ENCODE measurements at regions not wholly inside any gene's neighbourhood (a gene's known extent, or its start where the extent isn't known, plus 50 kb on each side); places are given as distances from the start of the nearest gene placed in this dataset.

DNA sequence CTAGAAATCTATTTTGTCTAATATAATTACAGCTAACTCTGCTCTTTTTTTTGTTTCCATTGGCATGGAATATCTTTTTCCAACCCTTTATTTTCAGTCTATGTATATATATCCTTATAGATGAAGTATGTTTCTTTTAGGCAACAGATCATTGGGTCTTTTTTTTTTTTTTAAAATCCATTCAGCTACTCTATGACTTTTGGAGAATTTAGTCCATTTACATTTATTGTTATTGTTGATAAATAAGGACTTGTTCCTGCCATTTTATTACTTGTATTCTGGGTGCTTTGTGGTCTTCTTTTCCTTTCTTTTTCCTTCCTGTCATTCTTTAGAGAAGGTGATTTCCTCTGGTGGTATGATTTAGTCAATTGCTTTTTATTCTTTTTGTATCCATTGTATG is 296.8 kb downstream of the SMARCA2 start:
- in situ Hi-C loops (cut with HindIII; ENCODE audit: extremely low pct_ligation_motif_present, low pct_unique_long_range_greater_than_20kb) (no loop called here), intact Hi-C loops (cut with micrococcal nuclease; ENCODE audit: unreplicated experiment) (no loop called here)
- no peak overlapping the region for H3K27ac ChIP-seq (ENCODE audit: extremely low read length, insufficient read depth, low read length)
- H3K79me2 ChIP-seq (ENCODE audit: insufficient read depth, low read length) = no peaks in the 10 kb centered on the region
- CTCF ChIA-PET (ENCODE audit: low intra/inter-chr PET ratio, low total read pairs) = no interaction called here
- POLR2A ChIA-PET = no interaction called here
- no peak overlapping the region for H3K9ac ChIP-seq (ENCODE audit: insufficient read depth, low read depth, low read length)
- no peak overlapping the region for H3K4me2 ChIP-seq (ENCODE audit: low read depth, low read length)
- no peak overlapping the region for H3K4me3 ChIP-seq (replicated peaks in 1 of 3; ENCODE audit: insufficient read depth in 1 of 3, low read depth in 2 of 3, low read length in 3 of 3)
- no peak for TF ChIP-seq DNMT1 (CRISPR knock-in tag; IDR thresholded peaks at IDR 0.05)
- TF ChIP-seq RAD21 (CRISPR knock-in tag; IDR thresholded peaks at IDR 0.05) = no peak
- TF ChIP-seq ZNF17 (CRISPR knock-in tag; IDR thresholded peaks at IDR 0.05) = no peak
- TF ChIP-seq, protein P1, sequence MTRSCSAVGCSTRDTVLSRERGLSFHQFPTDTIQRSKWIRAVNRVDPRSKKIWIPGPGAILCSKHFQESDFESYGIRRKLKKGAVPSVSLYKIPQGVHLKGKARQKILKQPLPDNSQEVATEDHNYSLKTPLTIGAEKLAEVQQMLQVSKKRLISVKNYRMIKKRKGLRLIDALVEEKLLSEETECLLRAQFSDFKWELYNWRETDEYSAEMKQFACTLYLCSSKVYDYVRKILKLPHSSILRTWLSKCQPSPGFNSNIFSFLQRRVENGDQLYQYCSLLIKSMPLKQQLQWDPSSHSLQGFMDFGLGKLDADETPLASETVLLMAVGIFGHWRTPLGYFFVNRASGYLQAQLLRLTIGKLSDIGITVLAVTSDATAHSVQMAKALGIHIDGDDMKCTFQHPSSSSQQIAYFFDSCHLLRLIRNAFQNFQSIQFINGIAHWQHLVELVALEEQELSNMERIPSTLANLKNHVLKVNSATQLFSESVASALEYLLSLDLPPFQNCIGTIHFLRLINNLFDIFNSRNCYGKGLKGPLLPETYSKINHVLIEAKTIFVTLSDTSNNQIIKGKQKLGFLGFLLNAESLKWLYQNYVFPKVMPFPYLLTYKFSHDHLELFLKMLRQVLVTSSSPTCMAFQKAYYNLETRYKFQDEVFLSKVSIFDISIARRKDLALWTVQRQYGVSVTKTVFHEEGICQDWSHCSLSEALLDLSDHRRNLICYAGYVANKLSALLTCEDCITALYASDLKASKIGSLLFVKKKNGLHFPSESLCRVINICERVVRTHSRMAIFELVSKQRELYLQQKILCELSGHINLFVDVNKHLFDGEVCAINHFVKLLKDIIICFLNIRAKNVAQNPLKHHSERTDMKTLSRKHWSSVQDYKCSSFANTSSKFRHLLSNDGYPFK (CRISPR knock-in tag; IDR thresholded peaks at IDR 0.05; ENCODE audit: borderline replicate concordance) = no peak
- TF ChIP-seq RXRB (CRISPR knock-in tag; IDR thresholded peaks at IDR 0.05; ENCODE audit: borderline replicate concordance) = no peak
- TF ChIP-seq ATRX (CRISPR knock-in tag; IDR thresholded peaks at IDR 0.05; ENCODE audit: borderline replicate concordance) = no peak
- TF ChIP-seq TEAD2 (CRISPR knock-in tag; IDR thresholded peaks at IDR 0.05) = no peak
- TF ChIP-seq, protein P2, sequence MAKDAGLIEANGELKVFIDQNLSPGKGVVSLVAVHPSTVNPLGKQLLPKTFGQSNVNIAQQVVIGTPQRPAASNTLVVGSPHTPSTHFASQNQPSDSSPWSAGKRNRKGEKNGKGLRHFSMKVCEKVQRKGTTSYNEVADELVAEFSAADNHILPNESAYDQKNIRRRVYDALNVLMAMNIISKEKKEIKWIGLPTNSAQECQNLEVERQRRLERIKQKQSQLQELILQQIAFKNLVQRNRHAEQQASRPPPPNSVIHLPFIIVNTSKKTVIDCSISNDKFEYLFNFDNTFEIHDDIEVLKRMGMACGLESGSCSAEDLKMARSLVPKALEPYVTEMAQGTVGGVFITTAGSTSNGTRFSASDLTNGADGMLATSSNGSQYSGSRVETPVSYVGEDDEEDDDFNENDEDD (CRISPR knock-in tag; IDR thresholded peaks at IDR 0.05; ENCODE audit: borderline replicate concordance) = no peak
- TF ChIP-seq ZSCAN20 (CRISPR knock-in tag; IDR thresholded peaks at IDR 0.05; ENCODE audit: borderline replicate concordance) = no peak
- no peak for TF ChIP-seq MAFF (IDR thresholded peaks at IDR 0.05; ENCODE audit: low read depth, low read length)
- no peak for TF ChIP-seq SRF (IDR thresholded peaks at IDR 0.05; ENCODE audit: low read depth, low read length)
- TF ChIP-seq ZNF121 (CRISPR knock-in tag; IDR thresholded peaks at IDR 0.05) = no peak
- no peaks in the 10 kb centered on the region for H3K4me1 ChIP-seq (ENCODE audit: insufficient read depth, low read length)
- peaks cover 45% of the 10 kb centered on the region for H3K9me3 ChIP-seq (ENCODE audit: low read length)
- FAIRE-seq (no peak), DNase-seq (ENCODE audit: low spot score) (no peak), ATAC-seq (no peak)
- H2AFZ ChIP-seq (ENCODE audit: low read length) = no peak overlapping the region
- no peaks in the 10 kb centered on the region for H3K36me3 ChIP-seq (replicated peaks in 1 of 2; ENCODE audit: control insufficient read depth in 1 of 2, insufficient read depth in 2 of 2, low read length in 2 of 2)
- BruUV-seq (replicated peaks) = no TSS peak
- H3K27me3 ChIP-seq (ENCODE audit: control insufficient read depth in 1 of 2, insufficient read depth in 2 of 2, low read length in 2 of 2) = no peaks in the 10 kb centered on the region
- H4K20me1 ChIP-seq (ENCODE audit: insufficient read depth, low read length) = no peaks in the 10 kb centered on the region

Data from HepG2 (cell line).